ENCODE measurements at regions not wholly inside any gene's neighbourhood (a gene's known extent, or its start where the extent isn't known, plus 50 kb on each side); places are given as distances from the start of the nearest gene placed in this dataset.

DNA sequence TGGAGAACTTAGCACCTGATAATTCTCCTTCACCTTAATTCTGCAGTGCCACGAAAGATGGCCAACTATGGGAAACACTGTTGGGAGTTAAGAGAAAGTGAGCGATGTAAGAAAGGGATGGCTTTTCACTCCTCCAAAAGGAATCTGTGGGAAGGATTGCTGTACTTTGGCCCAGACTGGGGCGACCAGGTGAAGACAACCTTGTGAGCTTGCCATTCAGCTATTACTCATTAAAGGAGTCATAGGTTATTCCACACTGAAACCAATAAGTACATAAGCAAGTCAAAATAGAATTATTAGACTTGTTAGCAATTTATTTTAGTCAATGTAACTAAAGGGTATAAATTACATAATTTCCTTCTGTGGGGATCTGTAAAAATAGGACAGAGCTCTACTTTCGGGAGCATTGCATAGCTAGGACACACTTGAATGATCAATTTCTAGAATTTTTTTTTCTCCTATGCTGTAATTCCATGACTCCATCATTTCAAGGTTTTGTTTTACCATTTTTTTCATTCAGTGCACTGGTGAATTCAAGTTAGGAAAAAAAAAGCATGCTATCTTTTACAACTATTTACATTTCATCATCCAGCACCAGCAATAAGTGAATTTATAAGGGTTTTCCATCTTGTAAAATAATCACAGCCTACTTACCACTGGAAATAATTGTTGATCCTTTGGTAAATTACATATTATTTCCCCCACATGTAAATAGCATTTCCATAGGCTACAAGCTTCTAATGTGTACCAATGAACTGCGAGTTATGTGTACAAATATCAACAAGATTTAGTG, 231.7 kb downstream of the SIM1 start:
- Histone ChIP-seq H3K27ac (ENCODE audit: low read depth, low read length, poor library complexity, severe bottlenecking) (no peak overlapping the region), H3K27me3 (replicated peaks; ENCODE audit: insufficient read depth, low read depth, low read length, poor library complexity) (no peaks in the 10 kb centered on the region), H3K4me1 (ENCODE audit: insufficient read depth, low read length, poor library complexity, severe bottlenecking) (no peaks in the 10 kb centered on the region), H3K4me3 (ENCODE audit: low read depth, low read length, poor library complexity, severe bottlenecking) (no peak overlapping the region), H3K9me3 (ENCODE audit: low read depth, low read length, poor library complexity, severe bottlenecking) (no peaks in the 10 kb centered on the region), H3K36me3 (ENCODE audit: insufficient read depth, low read length, poor library complexity, severe bottlenecking) (no peaks in the 10 kb centered on the region)
- ChIA-PET POLR2A (ENCODE audit: low non-redundant PET) (no interaction called here), CTCF (no interaction called here)
- DNase-seq (ENCODE audit: low spot score): no peak
- intact Hi-C loops (cut with micrococcal nuclease; ENCODE audit: unreplicated experiment): no loop called here
- TF ChIP-seq EZH2 (IDR thresholded peaks at IDR 0.05; ENCODE audit: borderline replicate concordance, low read depth, low read length, poor library complexity, severe bottlenecking): no peak
- TF ChIP-seq, protein P1, sequence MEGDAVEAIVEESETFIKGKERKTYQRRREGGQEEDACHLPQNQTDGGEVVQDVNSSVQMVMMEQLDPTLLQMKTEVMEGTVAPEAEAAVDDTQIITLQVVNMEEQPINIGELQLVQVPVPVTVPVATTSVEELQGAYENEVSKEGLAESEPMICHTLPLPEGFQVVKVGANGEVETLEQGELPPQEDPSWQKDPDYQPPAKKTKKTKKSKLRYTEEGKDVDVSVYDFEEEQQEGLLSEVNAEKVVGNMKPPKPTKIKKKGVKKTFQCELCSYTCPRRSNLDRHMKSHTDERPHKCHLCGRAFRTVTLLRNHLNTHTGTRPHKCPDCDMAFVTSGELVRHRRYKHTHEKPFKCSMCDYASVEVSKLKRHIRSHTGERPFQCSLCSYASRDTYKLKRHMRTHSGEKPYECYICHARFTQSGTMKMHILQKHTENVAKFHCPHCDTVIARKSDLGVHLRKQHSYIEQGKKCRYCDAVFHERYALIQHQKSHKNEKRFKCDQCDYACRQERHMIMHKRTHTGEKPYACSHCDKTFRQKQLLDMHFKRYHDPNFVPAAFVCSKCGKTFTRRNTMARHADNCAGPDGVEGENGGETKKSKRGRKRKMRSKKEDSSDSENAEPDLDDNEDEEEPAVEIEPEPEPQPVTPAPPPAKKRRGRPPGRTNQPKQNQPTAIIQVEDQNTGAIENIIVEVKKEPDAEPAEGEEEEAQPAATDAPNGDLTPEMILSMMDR (conservative IDR thresholded peaks at IDR 0.05; ENCODE audit: low read depth, low read length): no peak
- BruUV-seq (replicated peaks): no TSS peak

- DNase-seq (ENCODE audit: low spot score): no peak
- Histone ChIP-seq H3K27ac (ENCODE audit: low read depth, low read length, poor library complexity, severe bottlenecking) (no peak overlapping the region), H3K27me3 (replicated peaks; ENCODE audit: insufficient read depth, low read depth, low read length, poor library complexity) (no peaks in the 10 kb centered on the region), H3K9me3 (ENCODE audit: low read depth, low read length, poor library complexity, severe bottlenecking) (no peaks in the 10 kb centered on the region), H3K36me3 (ENCODE audit: insufficient read depth, low read length, poor library complexity, severe bottlenecking) (no peaks in the 10 kb centered on the region), H3K4me3 (ENCODE audit: low read depth, low read length, poor library complexity, severe bottlenecking) (no peak overlapping the region), H3K4me1 (ENCODE audit: insufficient read depth, low read length, poor library complexity, severe bottlenecking) (no peaks in the 10 kb centered on the region)
- TF ChIP-seq EZH2 (IDR thresholded peaks at IDR 0.05; ENCODE audit: borderline replicate concordance, low read depth, low read length, poor library complexity, severe bottlenecking): no peak
- TF ChIP-seq, protein P1 (conservative IDR thresholded peaks at IDR 0.05; ENCODE audit: low read depth, low read length): no peak
- no TSS peak for BruUV-seq (replicated peaks)
- POLR2A ChIA-PET (ENCODE audit: low non-redundant PET): no interaction called here
- intact Hi-C loops (cut with micrococcal nuclease; ENCODE audit: unreplicated experiment): no loop called here
- CTCF ChIA-PET: no interaction called here
These were observed 233.8 kb downstream of the SIM1 start for GRCh38 chr6:100230953-100231316.

- TF ChIP-seq, protein P1 (conservative IDR thresholded peaks at IDR 0.05; ENCODE audit: low read depth, low read length): no peak
- no peak for TF ChIP-seq EZH2 (IDR thresholded peaks at IDR 0.05; ENCODE audit: borderline replicate concordance, low read depth, low read length, poor library complexity, severe bottlenecking)
- DNase-seq (ENCODE audit: low spot score): no peak
- ChIA-PET CTCF (no interaction called here), POLR2A (ENCODE audit: low non-redundant PET) (no interaction called here)
- H3K27ac ChIP-seq (ENCODE audit: low read depth, low read length, poor library complexity, severe bottlenecking): no peak overlapping the region
- no peaks in the 10 kb centered on the region for H3K36me3 ChIP-seq (ENCODE audit: insufficient read depth, low read length, poor library complexity, severe bottlenecking)
- H3K9me3 ChIP-seq (ENCODE audit: low read depth, low read length, poor library complexity, severe bottlenecking): no peaks in the 10 kb centered on the region
- H3K4me1 ChIP-seq (ENCODE audit: insufficient read depth, low read length, poor library complexity, severe bottlenecking): no peaks in the 10 kb centered on the region
- intact Hi-C loops (cut with micrococcal nuclease; ENCODE audit: unreplicated experiment): no loop called here
- H3K4me3 ChIP-seq (ENCODE audit: low read depth, low read length, poor library complexity, severe bottlenecking): no peak overlapping the region
- BruUV-seq (replicated peaks): no TSS peak
- no peaks in the 10 kb centered on the region for H3K27me3 ChIP-seq (replicated peaks; ENCODE audit: insufficient read depth, low read depth, low read length, poor library complexity)
These were observed 234.4 kb downstream of the SIM1 start for GRCh38 chr6:100230115-100230952.

All from A673 (cell line).